Neural progenitor cell (in vitro differentiated cells): ENCODE measurements at regions not wholly inside any gene's neighbourhood (a gene's known extent, or its start where the extent isn't known, plus 50 kb on each side); places are given as distances from the start of the nearest gene placed in this dataset.

ENCODE experiments used
- CTCF ChIP-seq: fragments of 200-600 bp; sonication (generic); IDR thresholded peaks from 2 replicates; pipeline ENCODE4 v1.5.1; 2017; ENCODE audit warnings: antibody characterized with exemption, mild to moderate bottlenecking
- EZH2 ChIP-seq: fragments of 200-600 bp; sonication (generic); IDR thresholded peaks from 2 replicates; pipeline ENCODE4 v1.6.1; 2017; ENCODE audit warnings: antibody characterized with exemption, mild to moderate bottlenecking, moderate library complexity

GRCh38 chr3:75048650-75049049 is 434.2 kb upstream of the CNTN3 start:
- TF ChIP-seq CTCF (no peak), EZH2 (no peak)
